Transverse colon (tissue), 4 donors: ENCODE measurements at regions not wholly inside any gene's neighbourhood (a gene's known extent, or its start where the extent isn't known, plus 50 kb on each side); places are given as distances from the start of the nearest gene placed in this dataset.

Source experiments
- DNase-seq: peaks from one replicate; pipeline ENCODE4 v3.0.0-alpha.2; 2019
- H3K27ac ChIP-seq, 4 donors: fragments of 200-600 bp; sonication (generic); 2 replicates each; pipeline ENCODE4 v1.5.1; 2016 to 2018; ENCODE audit warnings: inconsistent platforms in 4 of 4
- H3K27me3 ChIP-seq: fragments of 200-600 bp; sonication (generic); 2 replicates; pipeline ENCODE4 v1.5.1; 2017; ENCODE audit warnings: inconsistent platforms
- H3K36me3 ChIP-seq, 4 donors: fragments of 200-600 bp; sonication (generic); 2 replicates each; pipeline ENCODE4 v1.5.1; 2017 to 2019; ENCODE audit warnings: inconsistent platforms in 4 of 4
- H3K4me1 ChIP-seq, 4 donors: fragments of 200-600 bp; sonication (generic); 2 replicates each; pipeline ENCODE4 v1.5.1; 2017 to 2020; ENCODE audit warnings: inconsistent platforms in 4 of 4
- H3K4me3 ChIP-seq, 4 donors: fragments of 200-600 bp; sonication (generic); 1 replicate in 1 of 4; 2 replicates in 3 of 4; pipeline versions ENCODE4 v1.5.1 to v1.6.1; 2017 to 2019; ENCODE audit warnings: inconsistent platforms in 4 of 4
- H3K9me3 ChIP-seq, 2 donors: fragments of 200-600 bp; sonication (generic); 2 replicates each; pipeline ENCODE4 v1.5.1; 2017 to 2019; ENCODE audit warnings: inconsistent platforms in 2 of 2
- EP300 ChIP-seq: sonication (generic); formaldehyde crosslinking; IDR thresholded peaks from one replicate; pipeline ENCODE4 v1.6.1; 2017; ENCODE audit warnings: antibody characterized with exemption, low read depth
- POLR2A ChIP-seq: fragments of 450-650 bp; IDR thresholded peaks from one replicate; pipeline ENCODE4 v1.6.1; 2016; ENCODE audit warnings: antibody characterized with exemption, mild to moderate bottlenecking, moderate library complexity
- POLR2AphosphoS5 ChIP-seq, 3 donors: sonication (generic); formaldehyde crosslinking; IDR thresholded peaks; one replicate each; pipeline ENCODE4 v1.6.1; 2016; ENCODE audit warnings: antibody characterized with exemption in 3 of 3
- WGBS, 2 donors: methylation state at CpG; one replicate each; pipeline ENCODE4 v1.1.5; 2018; ENCODE audit warnings: low coverage in 1 of 2; 5-methylcytosine and 5-hydroxymethylcytosine counted together
- in situ Hi-C, 4 donors: fragments of 200-750 bp; cut with MboI; loops; one replicate each; pipeline versions ENCODE4 v1.15.0 to v1.15.1; 2017; ENCODE audit warnings: low sequenced_read_pairs in 3 of 4, low pct_ligation_motif_present in 1 of 4, low pct_unique_long_range_greater_than_20kb in 1 of 4
- intact Hi-C: fragments of 100-400 bp; cut with DNase I; formaldehyde crosslinking; loops from one replicate; pipeline ENCODE4 v1.15.1; 2023; ENCODE audit warnings: low total_unique reads
- TF ChIP-seq, protein P1 (sequence below), 5 experiments: fragments of 200-600 bp in 3 of 5; fragments of 450-650 bp in 2 of 5; sonication (generic) in 3 of 5; IDR thresholded peaks; 1 replicate in 2 of 5; 2 replicates in 3 of 5; pipeline ENCODE4 v1.5.1; 2016 to 2017; ENCODE audit warnings: antibody characterized with exemption in 5 of 5, inconsistent platforms in 3 of 5, mild to moderate bottlenecking in 2 of 5, moderate library complexity in 1 of 5

DNA sequence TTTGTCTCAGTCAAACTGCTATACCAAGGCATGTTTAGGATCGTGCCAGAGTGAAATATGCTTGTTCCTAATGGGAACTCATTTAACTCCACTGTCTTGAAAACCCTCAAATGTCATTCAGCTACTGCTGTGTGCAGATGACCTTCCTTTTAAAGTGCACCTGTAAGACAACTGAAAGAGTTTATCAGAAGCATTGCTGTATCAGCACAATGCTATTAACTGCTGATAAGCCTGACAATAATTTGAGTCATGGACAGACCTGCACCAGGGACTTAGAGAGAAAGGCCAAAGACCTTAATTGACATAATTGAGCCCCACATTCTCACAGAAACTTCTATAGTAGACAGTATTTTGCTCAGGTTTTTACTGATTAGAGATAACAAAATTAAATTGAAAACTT is 557.9 kb downstream of the DIPK2A start:
- Histone ChIP-seq H3K27me3 (no peaks in the 10 kb centered on the region), H3K36me3 (no peaks in the 10 kb centered on the region), H3K27ac (no peak overlapping the region), H3K9me3 (no peaks in the 10 kb centered on the region), H3K4me1 (no peaks in the 10 kb centered on the region), H3K4me3 (no peak overlapping the region)
- intact Hi-C loops (no loop called here), in situ Hi-C loops (no loop called here)
- DNase-seq, result no peak
- TF ChIP-seq POLR2AphosphoS5 (IDR thresholded peaks at IDR 0.05) (no peak), EP300 (no peak), POLR2A (no peak)
- TF ChIP-seq, protein P1, sequence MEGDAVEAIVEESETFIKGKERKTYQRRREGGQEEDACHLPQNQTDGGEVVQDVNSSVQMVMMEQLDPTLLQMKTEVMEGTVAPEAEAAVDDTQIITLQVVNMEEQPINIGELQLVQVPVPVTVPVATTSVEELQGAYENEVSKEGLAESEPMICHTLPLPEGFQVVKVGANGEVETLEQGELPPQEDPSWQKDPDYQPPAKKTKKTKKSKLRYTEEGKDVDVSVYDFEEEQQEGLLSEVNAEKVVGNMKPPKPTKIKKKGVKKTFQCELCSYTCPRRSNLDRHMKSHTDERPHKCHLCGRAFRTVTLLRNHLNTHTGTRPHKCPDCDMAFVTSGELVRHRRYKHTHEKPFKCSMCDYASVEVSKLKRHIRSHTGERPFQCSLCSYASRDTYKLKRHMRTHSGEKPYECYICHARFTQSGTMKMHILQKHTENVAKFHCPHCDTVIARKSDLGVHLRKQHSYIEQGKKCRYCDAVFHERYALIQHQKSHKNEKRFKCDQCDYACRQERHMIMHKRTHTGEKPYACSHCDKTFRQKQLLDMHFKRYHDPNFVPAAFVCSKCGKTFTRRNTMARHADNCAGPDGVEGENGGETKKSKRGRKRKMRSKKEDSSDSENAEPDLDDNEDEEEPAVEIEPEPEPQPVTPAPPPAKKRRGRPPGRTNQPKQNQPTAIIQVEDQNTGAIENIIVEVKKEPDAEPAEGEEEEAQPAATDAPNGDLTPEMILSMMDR (IDR thresholded peaks at IDR 0.05), result no peak
- WGBS, 2 donors, result 20 to 48% methylated on average over 1 of the region's 1 CpG

DNA sequence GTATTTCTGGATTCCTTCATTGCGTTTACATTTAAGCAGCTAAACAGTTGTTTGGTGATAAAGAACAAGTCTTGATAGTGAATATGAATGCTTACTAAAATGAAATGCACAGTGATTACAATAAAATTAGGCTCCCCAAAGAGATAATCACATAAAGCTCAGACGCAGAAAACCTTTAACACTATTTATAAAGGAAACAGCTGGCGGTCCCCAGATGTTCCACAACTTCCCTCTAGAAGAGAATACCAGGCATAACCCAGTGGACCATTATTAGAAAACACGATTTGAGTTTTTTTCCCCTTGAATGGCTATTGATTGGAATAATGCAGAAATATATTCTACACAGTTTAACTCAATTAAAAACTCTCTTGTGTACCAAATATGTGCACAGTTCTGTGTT is 573.2 kb downstream of the DIPK2A start:
- TF ChIP-seq EP300, result no peak
- TF ChIP-seq, protein P1 (IDR thresholded peaks at IDR 0.05), result no peak
- no peak for TF ChIP-seq POLR2A
- TF ChIP-seq POLR2AphosphoS5 (IDR thresholded peaks at IDR 0.05), result no peak
- Histone ChIP-seq H3K27me3 (no peaks in the 10 kb centered on the region), H3K36me3 (no peaks in the 10 kb centered on the region), H3K27ac (no peak overlapping the region), H3K4me3 (no peak overlapping the region), H3K4me1 (no peaks in the 10 kb centered on the region), H3K9me3 (no peaks in the 10 kb centered on the region)
- intact Hi-C loops, result no loop called here
- DNase-seq, result no peak
- in situ Hi-C loops, result no loop called here
- 66 to 67% methylated on average over 4 of the region's 4 CpGs for WGBS, 2 donors

DNA sequence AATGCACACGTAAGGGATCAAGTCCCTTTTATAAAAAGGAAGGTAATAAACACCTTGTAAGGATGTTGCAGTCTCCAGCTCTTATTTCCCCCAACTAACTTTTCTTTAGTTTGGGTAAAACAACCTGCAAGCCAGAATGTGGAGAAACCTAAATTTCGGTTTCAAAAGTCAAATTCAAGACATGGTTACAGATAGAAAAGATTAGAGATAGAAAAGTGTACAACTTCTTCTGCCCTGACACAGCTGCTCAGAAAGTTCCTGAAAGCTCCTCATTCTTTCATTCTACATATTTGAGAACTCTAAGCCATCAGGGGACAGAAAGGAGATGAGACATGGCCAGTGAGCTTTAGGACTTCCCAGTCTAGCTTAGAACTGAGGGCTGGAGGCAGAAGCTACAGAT is 574.9 kb downstream of the DIPK2A start:
- TF ChIP-seq POLR2A, result no peak
- Histone ChIP-seq H3K9me3 (no peaks in the 10 kb centered on the region), H3K36me3 (no peaks in the 10 kb centered on the region), H3K27ac (no peak overlapping the region), H3K4me3 (no peak overlapping the region), H3K4me1 (no peaks in the 10 kb centered on the region), H3K27me3 (no peaks in the 10 kb centered on the region)
- no peak for DNase-seq
- intact Hi-C loops (no loop called here), in situ Hi-C loops (no loop called here)
- WGBS, 2 donors, result 54 to 74% methylated on average over 2 of the region's 2 CpGs

DNA sequence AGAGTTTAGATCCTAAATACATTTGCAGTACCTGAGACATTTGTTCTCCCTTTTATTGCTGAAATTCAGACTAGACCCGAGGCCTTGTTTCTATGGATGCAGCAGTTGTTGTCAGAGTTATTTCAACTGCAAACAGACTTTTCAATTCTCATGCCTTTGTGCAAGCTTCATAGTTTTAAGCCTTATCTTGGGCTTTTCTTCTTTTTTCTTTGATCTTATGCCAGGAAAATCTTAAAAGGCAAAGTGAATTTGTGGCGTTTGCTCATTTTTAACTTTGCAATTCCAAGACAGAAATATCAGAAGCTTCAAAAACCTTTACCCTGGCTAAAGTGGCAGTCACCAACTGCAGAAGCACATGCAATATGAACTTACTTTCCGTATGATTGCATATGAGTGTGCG is 576.7 kb downstream of the DIPK2A start:
- H3K27ac ChIP-seq, result no peak overlapping the region
- WGBS, 2 donors, result 63 to 65% methylated on average over 4 of the region's 4 CpGs
- H3K4me1 ChIP-seq, result no peaks in the 10 kb centered on the region
- in situ Hi-C loops, result no loop called here
- TF ChIP-seq POLR2A (no peak), EP300 (no peak), POLR2AphosphoS5 (IDR thresholded peaks at IDR 0.05) (no peak)
- TF ChIP-seq, protein P1 (IDR thresholded peaks at IDR 0.05), result no peak
- H3K36me3 ChIP-seq, result no peaks in the 10 kb centered on the region
- DNase-seq, result no peak
- intact Hi-C loops, result no loop called here
- H3K9me3 ChIP-seq, result no peaks in the 10 kb centered on the region
- no peaks in the 10 kb centered on the region for H3K27me3 ChIP-seq
- H3K4me3 ChIP-seq, result no peak overlapping the region

DNA sequence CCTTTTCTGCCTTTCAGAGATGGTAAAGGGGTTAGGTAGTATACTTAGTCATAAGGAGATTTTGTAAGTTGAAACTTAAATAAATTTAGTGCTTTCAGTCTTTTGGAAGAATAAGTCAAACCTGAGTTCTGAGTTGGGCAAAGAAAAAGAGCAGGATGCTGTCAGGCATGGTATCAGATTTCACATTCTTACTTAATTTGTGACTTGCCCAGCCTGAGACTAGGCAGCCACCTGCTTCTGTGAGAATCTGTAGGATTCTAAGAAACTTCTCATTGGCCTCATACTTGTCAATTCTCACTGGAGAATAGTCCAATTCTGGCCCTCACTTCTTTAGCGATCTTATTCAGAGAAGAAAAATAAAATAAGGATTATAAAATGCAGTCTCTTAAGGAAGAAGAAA is 577.5 kb downstream of the DIPK2A start:
- intact Hi-C loops, result no loop called here
- H3K27me3 ChIP-seq, result no peaks in the 10 kb centered on the region
- 50 to 66% methylated on average over 1 of the region's 1 CpG for WGBS, 2 donors

More for the DNA sequence above, 577.5 kb downstream of the DIPK2A start:
- no peaks in the 10 kb centered on the region for H3K9me3 ChIP-seq
- no peak overlapping the region for H3K4me3 ChIP-seq
- no peak for DNase-seq
- H3K27ac ChIP-seq, result no peak overlapping the region
- no peak for TF ChIP-seq EP300
- no peak for TF ChIP-seq POLR2AphosphoS5 (IDR thresholded peaks at IDR 0.05)
- TF ChIP-seq, protein P1 (IDR thresholded peaks at IDR 0.05), result no peak
- no peak for TF ChIP-seq POLR2A
- in situ Hi-C loops, result no loop called here
- H3K36me3 ChIP-seq, result no peaks in the 10 kb centered on the region
- H3K4me1 ChIP-seq, result no peaks in the 10 kb centered on the region
